ENCODE measurements at regions not wholly inside any gene's neighbourhood (a gene's known extent, or its start where the extent isn't known, plus 50 kb on each side); places are given as distances from the start of the nearest gene placed in this dataset.
"Not testable (repeated sequence)": the region's sequence is repeated elsewhere in the genome, so short reads cannot be mapped to it uniquely, and the experiment has no call there.

DNA sequence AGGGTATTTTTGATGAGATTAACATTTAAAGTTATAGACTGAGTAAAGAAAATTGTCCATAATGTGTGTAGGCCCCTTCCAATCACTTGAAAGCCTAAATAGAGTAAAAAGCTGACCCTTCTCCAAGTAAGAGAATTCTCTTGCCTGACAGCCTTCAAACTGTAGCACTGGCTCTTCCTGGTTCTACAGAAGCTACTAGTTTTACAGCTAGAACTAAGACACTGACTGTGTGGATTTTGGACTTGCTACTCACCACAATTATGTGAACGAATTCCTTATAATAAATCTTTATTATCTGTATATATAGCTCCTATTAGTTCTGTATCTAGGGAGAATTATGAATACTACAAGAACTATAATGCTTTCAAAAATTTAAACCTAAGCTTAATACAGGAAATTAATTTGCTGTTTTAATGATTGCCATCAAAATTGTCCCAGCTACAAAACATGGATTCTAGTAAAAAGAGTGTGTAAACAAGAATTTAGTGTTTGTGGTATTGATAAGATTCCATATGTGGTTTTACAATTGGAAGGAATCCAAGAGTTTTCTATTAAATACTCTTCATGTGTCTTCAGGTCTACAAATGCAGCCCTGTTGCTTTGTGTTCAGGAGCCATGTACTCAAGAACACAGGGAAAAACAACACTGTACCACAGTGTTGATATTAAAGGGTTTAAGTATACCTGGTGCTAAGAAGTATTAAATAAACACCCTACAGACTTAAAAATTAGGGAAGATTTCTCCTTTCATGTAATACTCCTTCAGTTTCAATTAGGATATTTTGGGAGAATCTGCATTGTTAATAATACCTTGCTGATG is 366.5 kb downstream of the CXXC4 start:
- DNase-seq: no peak

DNA sequence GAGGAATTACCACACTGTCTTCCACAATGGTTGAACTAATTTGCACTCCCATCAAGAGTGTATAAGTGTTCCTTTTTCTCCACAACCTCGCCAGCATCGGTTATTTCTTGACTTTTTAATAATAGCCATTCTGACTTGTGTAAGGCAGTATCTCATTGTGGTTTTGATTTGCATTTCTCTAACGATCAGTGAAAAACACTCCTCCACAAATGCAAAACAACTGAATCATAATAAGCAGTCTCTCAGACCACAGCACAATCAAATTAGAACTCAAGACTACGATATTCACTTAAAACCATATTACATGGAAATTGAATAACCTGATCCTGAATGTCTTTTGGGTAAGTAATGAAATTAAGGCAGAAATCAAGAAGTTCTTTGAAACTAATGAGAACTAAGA is 371.7 kb downstream of the CXXC4 start:
- no peak for DNase-seq

DNA sequence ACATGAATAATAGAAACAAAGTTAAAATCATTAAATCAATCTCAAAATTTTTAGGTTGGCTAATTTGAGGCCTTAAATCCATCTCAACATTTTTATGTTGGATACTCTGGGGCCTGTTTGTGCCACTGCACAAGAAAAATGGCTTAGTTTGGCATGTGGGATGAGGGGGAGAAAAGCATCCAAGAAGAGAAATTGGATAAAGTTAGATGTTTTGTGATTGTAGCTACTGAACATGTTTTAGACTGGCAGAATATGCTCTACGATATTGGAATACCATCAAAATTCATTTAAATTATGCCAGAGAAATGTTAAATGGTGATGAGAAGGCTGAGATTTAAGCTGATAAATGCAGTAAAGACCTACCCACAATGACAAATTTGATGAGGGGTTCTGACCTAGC is 376.9 kb downstream of the CXXC4 start:
- no peak for DNase-seq

DNA sequence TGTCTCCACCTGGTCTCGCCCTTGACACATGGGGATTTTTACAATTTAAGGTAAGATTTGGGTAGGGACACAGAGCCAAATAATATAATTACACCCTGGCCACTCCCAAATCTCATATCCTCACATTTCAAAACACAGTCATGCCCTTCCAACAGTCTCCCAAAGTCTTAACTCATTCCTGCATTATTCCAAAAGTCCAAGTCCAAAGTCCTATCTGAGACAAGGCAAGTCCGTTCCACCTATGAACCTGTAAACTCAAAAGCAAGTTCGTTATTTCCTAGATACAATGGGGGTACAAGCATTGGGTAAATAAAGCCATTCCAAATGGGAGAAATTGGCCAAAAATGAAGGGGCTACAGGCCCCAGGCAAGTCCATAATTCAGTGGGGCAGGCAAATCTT is 380.8 kb downstream of the CXXC4 start:
- DNase-seq: no peak

GRCh38 chr4:104099141-104099540 is 379.4 kb upstream of the TACR3 start:
- no peak for DNase-seq

- DNase-seq: no peak
Observed at GRCh38 chr4:104093247-104093646, 373.5 kb upstream of the TACR3 start.

- no peak for DNase-seq
Observed at GRCh38 chr4:104073229-104073628, 353.4 kb upstream of the TACR3 start.

DNA sequence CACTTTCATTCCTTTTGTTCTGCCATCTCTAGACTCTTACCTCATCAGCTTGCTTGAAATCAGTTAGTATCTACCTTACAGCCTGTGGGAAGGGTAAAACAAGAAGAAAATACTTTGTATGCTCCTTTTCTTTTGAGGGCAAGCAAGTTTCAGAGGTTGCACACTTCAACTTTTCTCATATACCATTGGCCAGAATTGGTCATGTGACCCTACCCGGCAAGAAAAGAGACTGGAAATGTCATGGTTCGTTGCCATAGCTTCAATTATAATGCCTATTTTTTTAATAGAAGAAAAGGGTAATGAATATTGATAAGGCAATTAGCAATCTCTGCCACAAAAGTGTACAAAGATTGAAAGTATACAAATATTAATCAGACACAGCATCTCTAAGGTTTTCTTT is 346.7 kb upstream of the TACR3 start:
- no peak for DNase-seq

DNA sequence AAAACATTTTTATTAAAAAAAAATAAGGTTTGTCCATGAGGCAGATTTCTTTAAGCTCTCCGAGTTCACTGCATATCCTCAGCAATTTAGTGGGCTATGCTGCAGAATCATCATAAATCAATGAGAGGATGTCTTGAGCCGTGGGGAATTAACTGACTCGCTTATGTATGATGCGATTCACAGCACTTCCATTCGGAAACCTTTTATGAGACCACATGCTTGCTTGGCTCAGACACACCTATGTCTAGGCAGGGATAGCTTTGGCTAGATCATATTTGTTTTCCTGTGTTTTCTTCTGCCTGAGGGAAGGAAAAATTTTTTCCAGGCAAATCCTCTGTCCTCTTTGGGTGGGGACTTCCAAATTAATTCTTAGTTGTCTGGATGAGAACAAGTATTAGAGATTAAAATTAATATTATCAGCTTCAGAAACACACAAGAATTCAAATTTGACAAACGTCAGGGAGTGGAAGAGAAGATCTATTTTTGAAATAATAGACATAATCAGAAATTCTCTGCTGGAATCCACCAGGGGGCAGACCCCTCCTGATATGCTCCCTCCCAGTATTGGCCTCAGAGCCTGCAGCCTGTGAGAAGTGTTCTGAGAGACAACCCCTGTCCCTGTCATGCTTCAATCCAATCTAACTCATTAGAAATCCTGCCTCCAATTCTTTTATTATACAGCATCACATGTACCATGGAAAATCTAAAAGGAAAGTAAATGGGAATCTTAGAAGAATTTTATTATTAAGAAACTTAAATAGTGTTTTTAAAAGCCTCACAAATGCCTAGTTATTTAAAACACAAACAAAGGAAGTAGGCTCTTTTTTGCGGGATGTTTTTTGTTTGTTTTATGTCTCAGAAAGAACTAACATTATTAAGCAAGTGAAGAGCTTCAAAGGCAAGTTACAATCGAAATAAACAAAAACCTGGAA is 345.1 kb upstream of the TACR3 start:
- peak; percentile 66 for DNase-seq

DNA sequence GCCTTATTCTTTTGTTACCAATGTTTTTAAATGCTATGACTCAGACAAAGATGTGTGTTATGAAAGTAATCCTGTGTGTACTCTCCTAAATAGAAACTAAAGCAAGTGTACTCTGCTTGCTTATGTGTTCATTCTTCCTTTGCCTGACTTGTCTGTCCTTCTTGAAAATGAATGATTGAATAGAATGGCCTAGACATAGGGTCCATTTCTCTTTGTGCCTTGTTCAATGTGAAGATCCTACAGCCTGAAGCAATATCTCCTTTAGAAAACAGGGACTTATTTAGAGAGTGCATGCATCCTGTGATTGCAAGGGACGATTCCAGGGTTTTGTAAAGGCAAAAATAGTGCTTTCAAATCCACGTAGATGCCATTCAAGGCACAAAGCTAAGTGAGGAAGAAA is 343.6 kb upstream of the TACR3 start:
- no peak for DNase-seq

- DNase-seq: no peak
Observed at GRCh38 chr4:104044369-104044768, 324.6 kb upstream of the TACR3 start.

- no peak for DNase-seq
Observed at GRCh38 chr4:104032896-104033295, 313.1 kb upstream of the TACR3 start.

- DNase-seq: no peak
Observed at GRCh38 chr4:104025251-104025650, 305.5 kb upstream of the TACR3 start.

DNA sequence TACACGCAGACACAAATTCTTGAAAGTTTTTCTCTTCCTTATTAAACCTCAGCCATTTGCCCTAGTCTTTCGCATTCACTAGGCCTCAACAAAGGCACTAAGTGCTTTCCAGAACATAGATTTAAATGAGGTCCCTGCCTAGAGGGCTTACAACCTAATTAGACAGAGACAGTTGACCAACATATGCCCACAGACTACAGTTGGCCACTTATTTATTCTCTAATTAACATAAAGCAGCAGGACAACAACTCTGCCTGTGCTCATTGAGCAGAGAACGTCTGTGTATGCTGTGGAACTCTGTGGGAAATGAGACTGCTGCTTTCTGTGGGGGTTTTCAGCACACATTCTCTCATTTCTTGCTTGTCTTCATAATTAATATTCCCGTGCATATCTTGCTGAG is 303.0 kb upstream of the TACR3 start:
- DNase-seq: no peak

DNA sequence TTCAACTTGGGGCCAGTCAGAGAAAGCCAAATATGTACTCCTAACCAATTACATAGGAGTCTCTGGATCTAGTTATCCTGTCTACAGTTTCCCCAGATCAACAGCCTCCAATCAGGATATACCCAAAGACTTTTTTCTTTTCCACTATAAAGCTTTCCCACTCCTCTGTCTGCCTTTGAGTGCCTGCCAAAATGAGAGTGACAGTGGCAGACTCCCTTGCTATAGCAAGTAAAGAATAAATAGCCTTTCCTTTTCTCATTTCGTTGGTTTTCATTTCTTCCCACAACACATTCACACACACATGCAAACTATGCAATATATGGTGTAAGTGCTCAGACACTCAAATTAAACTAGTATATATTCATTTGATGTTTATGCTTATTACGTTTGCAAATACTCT is 302.4 kb upstream of the TACR3 start:
- DNase-seq: no peak

DNA sequence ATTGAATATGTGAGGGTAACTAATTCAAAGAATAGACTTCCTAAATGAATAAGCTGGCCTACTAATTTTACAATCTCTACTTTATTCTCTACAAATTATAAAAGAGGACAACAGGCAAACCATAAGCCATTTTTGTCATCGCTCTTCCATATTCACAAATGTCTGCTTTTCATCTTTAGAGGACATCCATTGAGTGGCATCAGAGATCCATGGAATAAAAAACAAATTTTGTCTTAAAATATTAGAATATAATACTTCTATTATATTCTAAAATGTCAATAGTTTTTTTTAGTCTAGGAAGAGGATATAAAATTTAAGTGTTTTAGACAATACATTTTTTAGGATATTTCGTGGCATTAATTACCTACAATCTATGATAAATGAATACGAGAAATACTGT is 300.9 kb upstream of the TACR3 start:
- no peak for DNase-seq

DNA sequence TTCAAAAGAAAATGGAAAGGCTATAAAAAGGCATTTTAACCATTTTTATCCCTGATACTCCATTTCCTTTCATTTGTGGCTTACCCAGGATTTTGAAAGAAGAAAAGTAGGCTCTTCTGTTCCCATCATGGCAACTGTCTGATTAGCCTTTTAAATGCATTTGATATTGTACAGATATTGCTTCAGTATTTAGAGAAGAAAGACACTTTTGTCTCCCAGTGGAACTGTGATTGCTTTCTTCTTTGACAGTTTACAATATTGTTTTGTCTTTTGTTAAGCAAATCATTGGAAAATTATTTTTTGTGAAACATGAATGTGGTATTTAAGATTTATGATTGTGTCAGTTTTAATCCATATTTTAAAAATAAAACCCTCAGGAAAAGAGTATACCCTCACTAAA is 297.4 kb upstream of the TACR3 start:
- DNase-seq: no peak

DNA sequence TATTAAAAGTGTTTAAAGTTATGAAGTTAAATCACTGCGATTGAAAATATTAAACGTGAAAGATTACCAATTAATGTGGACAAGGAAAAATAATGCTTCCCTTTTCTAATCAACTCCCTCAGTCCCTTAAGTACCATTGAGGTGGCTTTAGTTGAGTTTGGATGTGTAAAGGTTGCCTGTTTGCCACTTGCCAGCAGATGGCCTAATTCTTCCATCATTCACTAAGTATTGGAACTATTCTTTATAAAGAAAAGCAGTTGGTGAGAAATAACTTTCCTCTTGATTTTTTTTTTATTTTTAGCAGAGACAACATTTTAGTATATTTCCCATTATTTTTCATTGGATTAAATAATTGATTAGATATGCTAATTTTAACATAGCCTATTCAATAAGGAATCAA is 295.9 kb upstream of the TACR3 start:
- DNase-seq: no peak

DNA sequence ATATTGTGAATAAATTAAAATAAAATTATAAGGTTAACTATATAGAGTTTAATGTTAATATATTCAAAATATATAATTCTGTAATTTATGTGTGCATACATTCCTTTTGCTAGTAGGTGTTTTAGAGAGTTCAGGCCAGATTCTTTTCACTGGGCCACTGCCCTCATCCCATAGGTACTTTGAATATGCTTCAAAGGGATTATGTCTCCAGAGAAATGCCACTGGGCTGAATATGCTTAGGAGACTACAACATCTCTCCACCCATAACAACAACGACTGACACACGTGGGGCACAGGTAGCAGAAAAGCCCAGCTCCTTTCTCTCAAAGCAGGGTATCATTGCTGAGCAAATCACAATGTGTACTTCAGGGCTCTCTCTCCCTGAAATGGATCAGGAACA is 290.9 kb upstream of the TACR3 start:
- no peak for DNase-seq

DNA sequence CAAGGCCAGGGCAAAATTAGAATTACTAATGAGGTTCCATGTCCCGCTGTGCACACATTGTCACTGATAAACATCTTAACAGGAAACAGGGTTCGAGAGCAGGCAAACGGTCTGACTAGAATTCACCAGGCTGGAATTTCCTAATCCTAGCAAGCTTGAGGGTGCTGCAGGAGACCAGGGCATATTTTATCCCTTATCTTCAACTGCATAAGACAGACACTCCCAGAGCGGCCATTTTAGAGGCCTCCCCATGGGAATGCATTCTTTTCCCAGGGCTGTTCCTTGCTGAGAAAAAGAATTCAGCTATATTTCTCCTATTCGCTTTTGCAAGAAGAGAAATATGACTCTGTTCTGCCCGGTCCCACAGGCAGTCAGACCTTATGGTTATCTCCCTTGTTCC is 282.5 kb upstream of the TACR3 start:
- not testable (repeated sequence) for DNase-seq

DNA sequence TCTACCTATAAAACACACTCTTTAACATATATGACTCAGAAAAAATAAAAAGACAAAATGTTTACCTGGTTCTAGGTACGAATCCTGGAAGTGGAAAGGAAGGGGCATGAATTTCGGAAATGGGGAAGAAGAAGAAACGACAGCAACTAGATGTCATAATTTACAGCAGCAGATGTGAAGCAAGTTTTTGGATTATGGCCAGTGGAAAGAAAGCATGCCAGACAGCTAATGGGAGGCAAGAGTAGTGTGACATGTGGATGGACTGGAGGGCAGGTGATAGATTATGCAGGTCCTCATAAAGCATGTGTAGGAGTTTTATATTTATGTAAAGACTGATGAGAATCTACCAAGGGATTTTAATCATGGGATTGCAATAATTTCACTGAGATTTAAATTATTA is 279.0 kb upstream of the TACR3 start:
- no peak for DNase-seq

GRCh38 chr4:103996637-103997036 is 276.9 kb upstream of the TACR3 start:
- DNase-seq: peak; percentile 40

GRCh38 chr4:103996064-103996463 is 276.3 kb upstream of the TACR3 start:
- no peak for DNase-seq

- no peak for DNase-seq
Observed at GRCh38 chr4:103994059-103994458, 274.3 kb upstream of the TACR3 start.

Data from right hindlimb (tissue), 1 donor.